OCI-LY7 (cell line): ENCODE measurements at regions not wholly inside any gene's neighbourhood (a gene's known extent, or its start where the extent isn't known, plus 50 kb on each side); places are given as distances from the start of the nearest gene placed in this dataset.

Experiments
- BruUV-seq: library from RNA; stranded (reverse); fragments of 400-500 nt; replicated peaks from 2 replicates; lab custom pipeline; 2021; lab: Mats Ljungman, UMichigan
- CTCF ChIA-PET: fragments of 300-600 bp; sonication (Branson Sonifier 250); formaldehyde crosslinking; loops from one replicate; lab custom pipeline; 2022; ENCODE audit warnings: antibody characterized with exemption; ENCODE audit not compliant: unreplicated experiment; lab: Charles Lee
- POLR2A ChIA-PET: fragments of 300-600 bp; sonication (Branson Sonifier 250); formaldehyde crosslinking; loops from one replicate; lab custom pipeline; 2022; ENCODE audit warnings: antibody characterized with exemption; lab: Charles Lee
- DNase-seq: peaks from one replicate; pipeline ENCODE4 v3.0.0-alpha.2; 2015; ENCODE audit warnings: low spot score
- H2AFZ ChIP-seq: fragments of 200-600 bp; sonication (generic), shearing (Covaris generic); 2 replicates; pipeline ENCODE4 v1.6.1; 2014; ENCODE audit warnings: mild to moderate bottlenecking, antibody characterized with exemption, low read length, moderate library complexity
- H3K27ac ChIP-seq: fragments of 200-600 bp; sonication (generic); 2 replicates; pipeline ENCODE4 v1.5.1; 2014; ENCODE audit warnings: mixed run types, low read depth, mild to moderate bottlenecking, moderate library complexity, low read length, inconsistent platforms; ENCODE audit not compliant: poor library complexity, severe bottlenecking
- H3K36me3 ChIP-seq: fragments of 200-600 bp; sonication (generic); 2 replicates; pipeline ENCODE4 v1.6.1; 2014; ENCODE audit warnings: mild to moderate bottlenecking, antibody characterized with exemption, low read length, moderate library complexity, mixed read lengths; ENCODE audit not compliant: insufficient read depth
- H3K4me1 ChIP-seq: fragments of 200-600 bp; sonication (generic); 2 replicates; pipeline ENCODE4 v1.5.1; 2014; ENCODE audit warnings: mild to moderate bottlenecking, low read length; ENCODE audit not compliant: insufficient read depth, poor library complexity, severe bottlenecking
- H3K4me2 ChIP-seq: fragments of 200-600 bp; sonication (generic); 2 replicates; pipeline ENCODE4 v1.6.1; 2014; ENCODE audit warnings: mild to moderate bottlenecking, low read length
- H3K4me3 ChIP-seq: fragments of 200-600 bp; sonication (generic); 2 replicates; pipeline ENCODE4 v1.5.1; 2014; ENCODE audit warnings: mild to moderate bottlenecking, low read depth, low read length; ENCODE audit not compliant: poor library complexity, severe bottlenecking
- H3K79me2 ChIP-seq: fragments of 200-600 bp; sonication (generic); 2 replicates; pipeline ENCODE4 v1.6.1; 2016; ENCODE audit warnings: low read depth, mild to moderate bottlenecking, low read length, moderate library complexity, mixed read lengths; ENCODE audit not compliant: insufficient read depth
- H3K9me2 ChIP-seq: fragments of 200-600 bp; sonication (generic); 2 replicates; pipeline ENCODE4 v1.6.1; 2016; ENCODE audit warnings: mild to moderate bottlenecking, low read length, mixed read lengths; ENCODE audit not compliant: insufficient read depth
- H3K9me3 ChIP-seq: fragments of 200-600 bp; sonication (generic); 2 replicates; pipeline ENCODE4 v1.6.1; 2014; ENCODE audit warnings: mild to moderate bottlenecking, mixed run types, low read length, mixed read lengths
- H4K20me1 ChIP-seq: fragments of 200-600 bp; sonication (generic); 2 replicates; pipeline ENCODE4 v1.6.1; 2014; ENCODE audit warnings: mild to moderate bottlenecking, antibody characterized with exemption, low read length, moderate library complexity, mixed read lengths; ENCODE audit not compliant: insufficient read depth
- EZH2phosphoT487 ChIP-seq: fragments of 200-600 bp; sonication (generic); IDR thresholded peaks from 2 replicates; pipeline ENCODE4 v1.6.1; 2018; ENCODE audit warnings: low read depth, borderline replicate concordance, mild to moderate bottlenecking, mixed run types, antibody characterized with exemption, low read length, moderate library complexity, mixed read lengths
- intact Hi-C: fragments of 100-400 bp; cut with micrococcal nuclease; formaldehyde crosslinking; loops from one replicate; pipeline ENCODE4 v1.10.0; 2022; ENCODE audit not compliant: unreplicated experiment
- TF ChIP-seq, protein P1 (sequence below): fragments of 200-600 bp; sonication (generic); conservative IDR thresholded peaks from 2 replicates; pipeline ENCODE4 v1.5.1; 2014; ENCODE audit warnings: mild to moderate bottlenecking, antibody characterized with exemption, low read length, moderate library complexity, mixed read lengths

DNA sequence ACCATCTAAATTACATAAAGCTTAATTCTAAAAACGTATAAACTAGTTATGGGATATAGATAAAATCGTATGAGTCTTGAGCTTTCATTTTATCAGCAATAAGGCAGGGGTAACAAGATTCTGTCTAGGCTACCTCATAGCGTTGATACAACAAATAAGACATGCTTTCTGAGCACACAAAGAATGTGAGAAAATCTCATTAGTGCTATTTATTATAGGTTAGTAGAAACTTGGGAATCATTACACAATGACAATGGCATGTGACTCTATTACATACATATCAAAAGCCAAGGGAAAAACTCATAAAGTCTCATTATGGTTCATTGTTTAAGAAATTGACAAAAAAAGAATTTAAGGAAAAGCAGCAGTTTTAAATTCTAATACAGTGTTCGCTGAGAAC lies 448.6 kb downstream of the PLK2 start:
- 0 out of 2 replicates have a peak, but pooled peaks cover 3% of the 10 kb centered on the region for H3K9me2 ChIP-seq
- intact Hi-C loops: no loop called here
- no peak overlapping the region for H3K27ac ChIP-seq
- H3K9me3 ChIP-seq: no peaks in the 10 kb centered on the region
- no peaks in the 10 kb centered on the region for H3K79me2 ChIP-seq
- ChIA-PET CTCF (no interaction called here), POLR2A (interaction anchor here (1.1 kb wide), 1 partner anchor 11 kb away, joined by 3 read pairs; no protein-coding TSS in a partner anchor)
- no peaks in the 10 kb centered on the region for H3K4me1 ChIP-seq
- no peak overlapping the region for H2AFZ ChIP-seq
- no TSS peak for BruUV-seq
- H4K20me1 ChIP-seq: no peaks in the 10 kb centered on the region
- no peak overlapping the region for H3K4me2 ChIP-seq
- no peak overlapping the region for H3K4me3 ChIP-seq
- TF ChIP-seq, protein P1, sequence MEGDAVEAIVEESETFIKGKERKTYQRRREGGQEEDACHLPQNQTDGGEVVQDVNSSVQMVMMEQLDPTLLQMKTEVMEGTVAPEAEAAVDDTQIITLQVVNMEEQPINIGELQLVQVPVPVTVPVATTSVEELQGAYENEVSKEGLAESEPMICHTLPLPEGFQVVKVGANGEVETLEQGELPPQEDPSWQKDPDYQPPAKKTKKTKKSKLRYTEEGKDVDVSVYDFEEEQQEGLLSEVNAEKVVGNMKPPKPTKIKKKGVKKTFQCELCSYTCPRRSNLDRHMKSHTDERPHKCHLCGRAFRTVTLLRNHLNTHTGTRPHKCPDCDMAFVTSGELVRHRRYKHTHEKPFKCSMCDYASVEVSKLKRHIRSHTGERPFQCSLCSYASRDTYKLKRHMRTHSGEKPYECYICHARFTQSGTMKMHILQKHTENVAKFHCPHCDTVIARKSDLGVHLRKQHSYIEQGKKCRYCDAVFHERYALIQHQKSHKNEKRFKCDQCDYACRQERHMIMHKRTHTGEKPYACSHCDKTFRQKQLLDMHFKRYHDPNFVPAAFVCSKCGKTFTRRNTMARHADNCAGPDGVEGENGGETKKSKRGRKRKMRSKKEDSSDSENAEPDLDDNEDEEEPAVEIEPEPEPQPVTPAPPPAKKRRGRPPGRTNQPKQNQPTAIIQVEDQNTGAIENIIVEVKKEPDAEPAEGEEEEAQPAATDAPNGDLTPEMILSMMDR: no peak
- TF ChIP-seq EZH2phosphoT487: no peak
- no peak for DNase-seq
- no peaks in the 10 kb centered on the region for H3K36me3 ChIP-seq

DNA sequence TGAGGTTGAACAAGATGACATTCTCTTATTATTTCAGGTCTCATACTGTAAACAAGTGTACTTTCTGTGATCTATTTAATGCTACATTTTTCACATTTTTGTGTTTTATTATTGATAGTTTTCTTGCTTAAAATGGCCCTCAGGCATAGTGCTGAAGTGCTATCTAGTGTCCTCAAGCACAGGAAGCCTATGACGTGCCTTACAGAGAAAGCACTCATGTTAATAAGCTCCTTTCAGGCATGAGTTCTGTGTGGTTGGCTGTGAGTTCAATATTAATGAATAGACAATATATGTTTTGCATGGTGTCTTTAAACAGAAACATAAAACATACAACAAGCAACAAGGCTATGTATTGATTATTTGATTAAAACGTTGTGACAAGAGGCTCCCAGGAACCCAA lies 450.1 kb downstream of the PLK2 start:
- intact Hi-C loops: no loop called here
- DNase-seq: no peak
- H3K79me2 ChIP-seq: no peaks in the 10 kb centered on the region
- ChIA-PET CTCF (no interaction called here), POLR2A (interaction anchor here (0.7 kb wide), 1 partner anchor 888 kb away, joined by 3 read pairs; no protein-coding TSS in a partner anchor)
- no peak overlapping the region for H3K27ac ChIP-seq
- BruUV-seq: no TSS peak
- no peak overlapping the region for H3K4me3 ChIP-seq
- H3K4me1 ChIP-seq: no peaks in the 10 kb centered on the region
- no peaks in the 10 kb centered on the region for H3K36me3 ChIP-seq
- H2AFZ ChIP-seq: no peak overlapping the region
- TF ChIP-seq EZH2phosphoT487: no peak
- H4K20me1 ChIP-seq: no peaks in the 10 kb centered on the region
- H3K9me3 ChIP-seq: no peaks in the 10 kb centered on the region
- no peaks in the 10 kb centered on the region for H3K9me2 ChIP-seq
- H3K4me2 ChIP-seq: no peak overlapping the region

DNA sequence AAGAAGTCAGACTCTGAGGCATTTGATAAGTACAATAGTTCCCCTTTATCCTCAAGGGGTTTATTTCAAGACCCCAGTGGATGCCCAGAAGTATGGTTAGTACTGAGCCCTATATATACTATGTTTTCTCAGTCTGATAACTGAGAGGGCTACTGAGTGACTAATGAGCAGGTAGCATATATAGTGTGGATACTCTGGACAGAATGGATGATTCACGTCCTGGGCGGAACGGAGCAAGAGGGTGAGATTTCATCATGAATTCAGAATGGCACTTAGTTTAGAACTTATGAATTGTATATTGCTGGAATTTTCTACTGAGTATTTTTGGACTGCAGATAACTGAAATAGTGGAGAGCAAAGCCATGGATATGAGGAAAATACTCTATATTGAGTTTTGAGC lies 457.6 kb downstream of the PLK2 start:
- no peaks in the 10 kb centered on the region for H3K9me3 ChIP-seq
- ChIA-PET POLR2A (interaction anchor here (0.9 kb wide), 1 partner anchor 229 kb away, joined by 4 read pairs; no protein-coding TSS in a partner anchor), CTCF (no interaction called here)
- no peak for DNase-seq
- intact Hi-C loops: no loop called here
- no peak for TF ChIP-seq EZH2phosphoT487
- TF ChIP-seq, protein P1: no peak
- no peaks in the 10 kb centered on the region for H3K9me2 ChIP-seq
- H2AFZ ChIP-seq: no peak overlapping the region
- H4K20me1 ChIP-seq: no peaks in the 10 kb centered on the region
- H3K79me2 ChIP-seq: no peaks in the 10 kb centered on the region
- no peak overlapping the region for H3K27ac ChIP-seq
- no peaks in the 10 kb centered on the region for H3K36me3 ChIP-seq
- BruUV-seq: no TSS peak
- H3K4me2 ChIP-seq: no peak overlapping the region
- H3K4me3 ChIP-seq: no peak overlapping the region
- H3K4me1 ChIP-seq: no peaks in the 10 kb centered on the region
